ENCODE measurements at regions not wholly inside any gene's neighbourhood (a gene's known extent, or its start where the extent isn't known, plus 50 kb on each side); places are given as distances from the start of the nearest gene placed in this dataset.

DNA sequence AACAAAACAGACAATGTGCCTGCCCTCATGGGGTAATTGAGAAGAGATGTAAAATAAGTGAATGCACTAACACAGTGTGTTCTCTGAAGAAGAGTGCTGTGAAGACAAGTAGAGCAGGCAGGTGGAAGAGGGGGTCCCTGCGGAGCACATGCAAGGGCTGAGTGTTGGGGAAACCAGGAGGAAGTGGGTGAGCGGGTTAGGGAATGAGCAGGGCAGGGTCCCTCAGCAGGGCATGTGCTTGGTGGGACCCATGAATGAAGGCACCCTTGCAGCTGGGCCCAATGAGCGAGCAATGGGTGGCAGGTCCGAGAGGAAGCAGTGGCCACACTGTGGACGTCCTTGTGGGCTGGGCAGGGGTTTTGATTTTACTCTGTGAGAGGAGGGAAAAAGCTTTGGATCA is 376.6 kb upstream of the COBL start:
- TF ChIP-seq CTCF (conservative IDR thresholded peaks at IDR 0.05) (no peak), EZH2 (IDR thresholded peaks at IDR 0.05; ENCODE audit: low read depth) (no peak)
